Testis (tissue), 2 donors: ENCODE measurements at regions not wholly inside any gene's neighbourhood (a gene's known extent, or its start where the extent isn't known, plus 50 kb on each side); places are given as distances from the start of the nearest gene placed in this dataset.

Experiments
- POLR2A ChIP-seq: fragments of 450-650 bp; IDR thresholded peaks from one replicate; pipeline ENCODE4 v1.6.1; 2017; ENCODE audit warnings: antibody characterized with exemption, mild to moderate bottlenecking, moderate library complexity
- TF ChIP-seq, protein P1 (sequence below), 3 experiments: fragments of 450-650 bp in 2 of 3; fragments of 200-600 bp in 1 of 3; sonication (generic) in 1 of 3; IDR thresholded peaks; one replicate each; pipeline ENCODE4 v1.5.1; 2016 to 2019; ENCODE audit warnings: antibody characterized with exemption in 3 of 3, mild to moderate bottlenecking in 2 of 3, moderate library complexity in 1 of 3

DNA sequence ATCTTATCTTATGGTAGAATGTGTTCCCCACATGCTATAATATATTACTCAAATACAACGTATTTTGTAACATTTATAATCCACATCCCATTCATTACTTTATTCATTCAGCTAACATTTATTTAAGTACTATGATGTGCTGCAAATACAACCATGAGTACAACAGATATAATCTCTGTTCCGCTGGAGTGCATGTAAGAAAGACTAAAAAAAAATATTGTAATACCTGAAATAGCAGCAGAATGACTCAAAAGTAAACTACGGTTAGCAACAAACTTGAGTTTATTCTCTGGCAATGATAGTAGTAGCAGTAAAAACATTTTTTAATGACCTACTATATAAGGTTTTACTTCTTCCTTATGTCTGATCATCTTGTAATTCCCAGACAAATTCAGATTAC is 1776.3 kb downstream of the STIM2 start:
- no peak for TF ChIP-seq POLR2A
- TF ChIP-seq, protein P1, sequence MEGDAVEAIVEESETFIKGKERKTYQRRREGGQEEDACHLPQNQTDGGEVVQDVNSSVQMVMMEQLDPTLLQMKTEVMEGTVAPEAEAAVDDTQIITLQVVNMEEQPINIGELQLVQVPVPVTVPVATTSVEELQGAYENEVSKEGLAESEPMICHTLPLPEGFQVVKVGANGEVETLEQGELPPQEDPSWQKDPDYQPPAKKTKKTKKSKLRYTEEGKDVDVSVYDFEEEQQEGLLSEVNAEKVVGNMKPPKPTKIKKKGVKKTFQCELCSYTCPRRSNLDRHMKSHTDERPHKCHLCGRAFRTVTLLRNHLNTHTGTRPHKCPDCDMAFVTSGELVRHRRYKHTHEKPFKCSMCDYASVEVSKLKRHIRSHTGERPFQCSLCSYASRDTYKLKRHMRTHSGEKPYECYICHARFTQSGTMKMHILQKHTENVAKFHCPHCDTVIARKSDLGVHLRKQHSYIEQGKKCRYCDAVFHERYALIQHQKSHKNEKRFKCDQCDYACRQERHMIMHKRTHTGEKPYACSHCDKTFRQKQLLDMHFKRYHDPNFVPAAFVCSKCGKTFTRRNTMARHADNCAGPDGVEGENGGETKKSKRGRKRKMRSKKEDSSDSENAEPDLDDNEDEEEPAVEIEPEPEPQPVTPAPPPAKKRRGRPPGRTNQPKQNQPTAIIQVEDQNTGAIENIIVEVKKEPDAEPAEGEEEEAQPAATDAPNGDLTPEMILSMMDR (IDR thresholded peaks at IDR 0.05) = no peak
